UCSD-AML1 (cell line): ENCODE measurements at regions not wholly inside any gene's neighbourhood (a gene's known extent, or its start where the extent isn't known, plus 50 kb on each side); places are given as distances from the start of the nearest gene placed in this dataset.
"Not testable (repeated sequence)": the region's sequence is repeated elsewhere in the genome, so short reads cannot be mapped to it uniquely, and the experiment has no call there.

ENCODE experiments used
- DNase-seq: peaks from one replicate; lab custom pipeline; 2025; ENCODE audit not compliant: unreplicated experiment; lab: John Stamatoyannopoulos, UW

- DNase-seq, result no peak
These were observed 133.1 kb upstream of the PELI1 start for GRCh38 chr2:64277101-64277849.

DNA sequence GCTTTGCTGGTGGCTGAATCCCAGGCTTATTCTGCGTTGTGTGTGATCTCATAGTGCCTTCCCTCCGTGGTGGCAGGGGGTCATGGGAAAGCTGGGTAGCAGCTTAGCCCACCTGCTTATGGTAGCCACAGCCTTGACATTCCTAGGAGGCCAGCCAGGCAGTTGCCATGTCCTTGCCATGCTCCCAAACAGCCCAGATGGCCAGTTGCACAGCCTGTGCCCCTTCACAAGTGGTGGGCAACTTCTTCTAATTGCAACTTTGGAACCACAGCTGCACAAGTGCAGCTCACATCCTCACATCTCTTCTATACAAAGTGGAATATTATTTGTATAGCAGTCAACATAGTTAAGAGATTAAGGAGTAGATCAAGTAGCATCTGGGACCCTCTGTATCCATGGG, 136.6 kb upstream of the PELI1 start:
- DNase-seq, result not testable (repeated sequence)

DNA sequence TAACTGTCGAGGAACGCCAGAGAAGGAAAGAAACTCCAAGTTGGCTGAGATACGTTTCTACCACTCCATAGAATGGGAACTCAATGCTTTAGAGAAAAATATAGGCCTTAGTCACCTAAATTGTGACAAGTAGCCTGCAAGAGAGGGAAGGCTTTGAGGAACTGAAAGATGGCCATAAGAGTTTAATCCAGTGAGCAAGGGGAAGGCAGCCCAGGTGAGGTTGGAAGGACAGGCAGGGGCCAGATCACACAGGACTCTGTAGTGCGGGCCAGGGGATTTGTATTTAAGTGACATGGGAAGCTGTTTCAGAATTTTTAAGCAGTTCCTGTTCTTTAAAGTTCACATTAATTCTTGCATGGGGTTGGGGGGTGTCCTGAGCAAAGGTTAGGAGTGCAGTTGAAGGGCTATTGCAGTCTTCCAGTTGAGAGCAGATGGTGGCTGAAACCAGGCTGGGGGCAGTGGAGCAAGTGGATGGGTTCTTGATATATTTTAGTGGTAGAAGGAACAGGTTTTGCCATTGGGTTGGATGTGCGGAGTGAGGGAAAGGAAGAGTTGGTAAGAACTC, 138.9 kb upstream of the PELI1 start:
- DNase-seq, result no peak

- DNase-seq, result no peak
These were observed 139.6 kb upstream of the PELI1 start for GRCh38 chr2:64283641-64284361.

DNA sequence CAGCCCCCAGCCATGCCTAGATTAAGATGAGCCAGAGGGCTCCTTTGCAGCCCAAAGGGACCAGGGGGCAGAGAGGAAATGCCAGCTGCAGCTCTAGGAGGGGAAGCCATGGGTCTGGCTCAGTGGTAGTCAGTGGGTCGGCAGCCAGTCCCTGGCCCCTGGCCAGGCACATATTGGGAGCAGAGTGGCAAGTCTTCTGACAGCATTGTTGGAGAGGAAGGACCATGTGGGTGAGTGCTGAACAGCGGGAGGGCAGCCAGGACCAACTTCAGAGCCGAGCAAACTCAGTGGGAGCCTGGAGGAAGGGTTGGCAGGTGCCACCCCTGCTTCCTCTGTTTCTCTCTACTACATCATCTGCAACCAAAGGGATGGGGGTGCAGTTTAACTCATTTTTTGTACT, 140.5 kb upstream of the PELI1 start:
- no peak for DNase-seq

DNA sequence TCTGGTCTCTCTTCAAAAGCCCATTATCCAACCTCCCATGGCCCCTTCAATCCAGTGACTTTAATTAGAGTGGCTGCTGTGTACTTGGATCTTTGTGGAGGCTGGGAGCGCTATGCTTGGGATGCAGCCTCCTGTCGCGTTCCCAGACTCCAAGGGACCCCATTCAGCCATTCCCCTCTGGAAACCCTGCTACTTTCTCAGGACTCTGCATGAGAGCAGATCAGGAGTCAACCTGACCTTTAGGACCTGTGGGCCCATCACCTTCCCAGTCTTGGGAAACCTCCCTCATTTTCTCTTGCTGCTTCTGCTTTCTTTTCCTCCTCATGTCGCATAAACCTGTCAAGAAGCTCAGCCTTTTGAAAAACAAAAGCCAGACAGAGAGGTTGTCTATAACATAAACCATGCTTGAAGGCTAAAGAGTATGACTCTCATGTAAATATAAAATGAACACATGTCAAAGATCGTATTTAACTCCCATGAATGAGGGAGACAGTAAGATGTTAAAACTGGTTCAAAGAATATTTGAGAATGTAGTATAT, 143.1 kb upstream of the PELI1 start:
- no peak for DNase-seq

GRCh38 chr2:64288321-64289193, 144.3 kb upstream of the PELI1 start:
- DNase-seq, result no peak

DNA sequence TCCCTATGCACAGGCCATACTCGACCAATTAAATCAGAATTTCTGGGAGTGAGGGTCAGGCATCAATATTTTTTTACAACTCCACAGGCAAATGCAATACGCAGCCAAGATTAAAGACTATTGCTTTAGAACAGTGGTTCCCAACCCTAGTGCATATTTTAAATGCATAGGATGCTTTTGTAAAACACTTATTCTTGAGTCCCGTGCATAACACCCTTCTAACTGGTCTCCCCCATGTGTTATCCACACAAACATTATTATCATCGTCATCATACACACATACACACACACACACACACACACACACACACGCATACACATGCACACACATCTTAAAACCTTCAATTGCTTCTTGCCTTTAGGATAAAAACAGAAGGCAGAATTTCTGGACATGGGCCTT, 145.0 kb upstream of the PELI1 start:
- DNase-seq, result no peak

GRCh38 chr2:64289737-64290136, 145.5 kb upstream of the PELI1 start:
- no peak for DNase-seq

DNA sequence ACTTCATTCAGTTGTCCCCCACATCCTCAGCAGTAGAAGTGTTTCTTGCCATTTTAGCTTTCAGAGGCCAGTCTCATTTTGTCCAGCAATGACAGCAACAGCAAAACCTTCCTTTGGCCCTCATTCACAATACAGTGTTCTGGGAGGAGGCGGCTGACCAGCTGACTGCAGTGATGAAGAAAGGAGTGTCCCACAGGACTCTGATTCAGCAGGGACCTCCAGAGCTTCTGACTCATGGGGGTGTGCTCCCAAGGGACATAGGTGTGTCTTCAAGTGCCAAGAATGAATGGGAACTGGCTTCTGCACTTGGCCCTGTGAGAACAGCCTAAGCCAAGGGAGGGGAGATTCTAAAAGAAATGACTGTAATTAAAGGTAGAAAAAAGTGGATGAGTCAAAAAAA, 147.0 kb upstream of the PELI1 start:
- no peak for DNase-seq

- no peak for DNase-seq
These were observed 151.3 kb upstream of the PELI1 start for GRCh38 chr2:64295326-64296139.

DNA sequence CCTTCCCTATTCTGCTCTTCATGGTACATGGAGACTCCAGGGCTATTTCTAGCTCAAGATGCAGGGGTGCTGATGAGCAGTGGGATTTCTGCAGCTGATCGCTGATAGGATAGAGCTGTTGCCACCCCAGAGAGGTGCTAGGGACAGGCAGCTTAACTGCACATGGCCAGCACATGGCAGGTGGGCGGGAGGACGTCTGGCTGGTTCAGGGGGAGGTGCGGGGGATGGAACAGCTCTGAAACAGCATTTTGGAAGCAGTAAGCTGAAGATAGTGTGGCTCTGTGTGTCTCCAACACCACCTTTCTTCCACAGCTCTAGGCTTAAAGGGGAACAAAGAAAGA, 151.9 kb upstream of the PELI1 start:
- no peak for DNase-seq

DNA sequence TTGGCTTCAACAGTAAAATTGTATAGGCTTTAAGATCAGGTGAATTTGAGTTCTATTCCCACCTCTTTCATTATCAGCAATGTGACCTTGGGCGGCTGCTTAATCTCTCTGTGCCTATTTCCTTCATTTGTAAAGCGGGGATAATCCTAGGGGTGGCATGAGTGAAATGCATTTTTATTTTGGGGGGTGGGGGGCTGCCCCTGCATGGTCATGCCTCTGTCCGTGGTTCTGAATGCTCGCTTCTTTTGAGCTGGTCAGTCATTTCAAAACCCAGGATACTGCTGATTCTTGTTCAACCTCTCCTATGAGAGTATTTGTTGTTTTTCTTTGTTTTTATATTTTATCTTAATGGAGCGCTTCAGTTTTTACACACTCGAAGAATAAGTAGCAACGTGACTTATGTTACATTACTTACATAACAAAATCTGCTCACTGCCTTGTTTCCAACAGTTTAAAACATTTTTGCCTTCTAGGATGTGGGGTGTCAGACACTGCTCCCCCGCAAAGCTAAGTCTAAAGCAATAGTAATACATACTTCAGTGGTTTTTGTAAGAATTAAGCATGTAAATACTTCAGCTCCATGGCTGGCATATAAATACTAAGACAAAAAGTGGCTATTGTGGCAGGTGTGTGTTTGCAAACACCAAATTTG, 152.6 kb upstream of the PELI1 start:
- no peak for DNase-seq

- DNase-seq, result no peak
These were observed 153.9 kb upstream of the PELI1 start for GRCh38 chr2:64298161-64298560.

GRCh38 chr2:64300066-64300465, 153.9 kb upstream of the LGALSL start:
- no peak for DNase-seq

- DNase-seq, result no peak
These were observed 150.7 kb upstream of the LGALSL start for GRCh38 chr2:64303250-64303649.

GRCh38 chr2:64307421-64307820, 146.5 kb upstream of the LGALSL start:
- no peak for DNase-seq

GRCh38 chr2:64311191-64311910, 142.6 kb upstream of the LGALSL start:
- DNase-seq, result no peak

GRCh38 chr2:64311948-64312621, 141.9 kb upstream of the LGALSL start:
- DNase-seq, result no peak
